ENCODE measurements at regions not wholly inside any gene's neighbourhood (a gene's known extent, or its start where the extent isn't known, plus 50 kb on each side); places are given as distances from the start of the nearest gene placed in this dataset.
"Not testable (repeated sequence)": the region's sequence is repeated elsewhere in the genome, so short reads cannot be mapped to it uniquely, and the experiment has no call there.

GRCh38 chr7:17044861-17045260, 163.1 kb upstream of the AGR3 start:
- H3K36me3 ChIP-seq (ENCODE audit: low read length) = no peaks in the 10 kb centered on the region
- H3K4me3 ChIP-seq (ENCODE audit: insufficient read depth, low read length, poor library complexity, severe bottlenecking) = no peak overlapping the region
- peaks cover 5% of the 10 kb centered on the region; the same call in 1 of the 2 replicates for H4K20me1 ChIP-seq (ENCODE audit: low read depth, low read length)
- H3F3A ChIP-seq (ENCODE audit: insufficient read depth) = no peaks in the 10 kb centered on the region
- H3K27me3 ChIP-seq (ENCODE audit: low read length) = no peaks in the 10 kb centered on the region
- TF ChIP-seq EZH2phosphoT487 (conservative IDR thresholded peaks at IDR 0.05; ENCODE audit: low read length) = no peak
- no peak for TF ChIP-seq CTCF (IDR thresholded peaks at IDR 0.05; ENCODE audit: insufficient read depth, low read length, poor library complexity, severe bottlenecking)
- H2AFZ ChIP-seq (ENCODE audit: low read depth, low read length, severe bottlenecking) = no peak overlapping the region
- H3K9me2 ChIP-seq (replicated peaks; ENCODE audit: insufficient read depth, low read length) = no peaks in the 10 kb centered on the region
- H3K79me2 ChIP-seq (ENCODE audit: insufficient read depth, low read length) = no peaks in the 10 kb centered on the region
- H3K9me3 ChIP-seq (ENCODE audit: insufficient read depth, low read length) = no peaks in the 10 kb centered on the region
- no peak overlapping the region for H3K27ac ChIP-seq (ENCODE audit: low read depth, low read length)
- H3K9ac ChIP-seq (ENCODE audit: low read length) = no peak overlapping the region
- H3K4me2 ChIP-seq (ENCODE audit: low read depth, low read length, poor library complexity, severe bottlenecking) = no peak overlapping the region

DNA sequence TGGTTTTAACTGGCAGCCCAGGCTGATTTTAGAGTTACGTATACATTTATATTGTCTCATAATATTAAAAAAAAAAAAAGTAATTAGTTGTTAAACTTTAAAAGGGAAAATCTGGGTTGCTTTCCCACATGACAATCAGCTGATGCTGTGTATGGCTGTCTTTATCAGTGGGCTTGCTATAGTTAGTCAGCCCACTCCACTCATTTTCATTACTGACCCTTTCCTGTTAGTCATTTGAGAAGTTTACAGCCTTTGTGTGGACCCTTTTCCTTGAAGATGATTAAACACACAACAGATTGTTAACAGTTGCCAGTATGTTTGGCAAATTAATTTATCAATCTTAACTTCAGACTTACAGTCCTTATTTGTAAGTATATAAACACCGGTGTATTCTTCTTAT, 164.5 kb upstream of the AGR3 start:
- Histone ChIP-seq H3K4me3 (ENCODE audit: insufficient read depth, low read length, poor library complexity, severe bottlenecking) (no peak overlapping the region), H4K20me1 (ENCODE audit: low read depth, low read length) (peaks cover 5% of the 10 kb centered on the region; the same call in 1 of the 2 replicates), H3K9ac (ENCODE audit: low read length) (no peak overlapping the region), H2AFZ (ENCODE audit: low read depth, low read length, severe bottlenecking) (no peak overlapping the region), H3K27ac (ENCODE audit: low read depth, low read length) (no peak overlapping the region), H3K27me3 (ENCODE audit: low read length) (no peaks in the 10 kb centered on the region), H3K79me2 (ENCODE audit: insufficient read depth, low read length) (no peaks in the 10 kb centered on the region), H3K9me2 (replicated peaks; ENCODE audit: insufficient read depth, low read length) (no peaks in the 10 kb centered on the region), H3K9me3 (ENCODE audit: insufficient read depth, low read length) (no peaks in the 10 kb centered on the region), H3K4me2 (ENCODE audit: low read depth, low read length, poor library complexity, severe bottlenecking) (no peak overlapping the region), H3K36me3 (ENCODE audit: low read length) (no peaks in the 10 kb centered on the region), H3F3A (ENCODE audit: insufficient read depth) (no peaks in the 10 kb centered on the region)
- TF ChIP-seq EZH2phosphoT487 (conservative IDR thresholded peaks at IDR 0.05; ENCODE audit: low read length) = no peak
- no peak for TF ChIP-seq CTCF (IDR thresholded peaks at IDR 0.05; ENCODE audit: insufficient read depth, low read length, poor library complexity, severe bottlenecking)

- H3K36me3 ChIP-seq (ENCODE audit: low read length) = no peaks in the 10 kb centered on the region
- H3K27ac ChIP-seq (ENCODE audit: low read depth, low read length) = no peak overlapping the region
- no peaks in the 10 kb centered on the region for H3K9me2 ChIP-seq (replicated peaks; ENCODE audit: insufficient read depth, low read length)
- H2AFZ ChIP-seq (ENCODE audit: low read depth, low read length, severe bottlenecking) = no peak overlapping the region
- no peaks in the 10 kb centered on the region for H3K9me3 ChIP-seq (ENCODE audit: insufficient read depth, low read length)
- H3K4me2 ChIP-seq (ENCODE audit: low read depth, low read length, poor library complexity, severe bottlenecking) = no peak overlapping the region
- no peaks in the 10 kb centered on the region for H3K79me2 ChIP-seq (ENCODE audit: insufficient read depth, low read length)
- H3F3A ChIP-seq (ENCODE audit: insufficient read depth) = no peaks in the 10 kb centered on the region
- H3K4me3 ChIP-seq (ENCODE audit: insufficient read depth, low read length, poor library complexity, severe bottlenecking) = no peak overlapping the region
- H3K27me3 ChIP-seq (ENCODE audit: low read length) = no peaks in the 10 kb centered on the region
- TF ChIP-seq CTCF (IDR thresholded peaks at IDR 0.05; ENCODE audit: insufficient read depth, low read length, poor library complexity, severe bottlenecking) = no peak
- no peak for TF ChIP-seq EZH2phosphoT487 (conservative IDR thresholded peaks at IDR 0.05; ENCODE audit: low read length)
- H4K20me1 ChIP-seq (ENCODE audit: low read depth, low read length) = peaks cover 5% of the 10 kb centered on the region; the same call in 1 of the 2 replicates
- no peak overlapping the region for H3K9ac ChIP-seq (ENCODE audit: low read length)
These were observed 164.9 kb upstream of the AGR3 start for GRCh38 chr7:17046666-17047065.

DNA sequence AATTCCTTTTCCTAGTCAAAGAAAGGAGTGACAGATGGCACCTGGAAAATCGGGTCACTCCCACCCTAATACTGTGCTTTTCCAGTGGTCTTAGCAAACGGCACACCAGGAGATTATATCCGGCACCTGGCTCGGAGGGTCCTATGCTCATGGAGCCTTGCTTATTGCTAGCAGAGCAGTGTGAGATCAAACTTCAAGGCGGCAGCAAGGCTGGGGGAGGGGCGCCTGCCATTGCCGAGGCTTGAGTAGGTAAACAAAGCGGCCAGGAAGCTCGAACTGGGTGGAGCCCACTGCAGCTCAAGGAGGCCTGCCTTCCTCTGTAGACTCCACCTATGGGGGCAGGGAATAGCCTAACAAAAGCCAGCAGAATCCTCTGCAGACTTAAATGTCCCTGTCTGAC, 171.4 kb upstream of the AGR3 start:
- H3K9ac ChIP-seq (ENCODE audit: low read length); H3F3A ChIP-seq (ENCODE audit: insufficient read depth); H3K36me3 ChIP-seq (ENCODE audit: low read length); H3K79me2 ChIP-seq (ENCODE audit: insufficient read depth, low read length); H3K4me3 ChIP-seq (ENCODE audit: insufficient read depth, low read length, poor library complexity, severe bottlenecking); H4K20me1 ChIP-seq (ENCODE audit: low read depth, low read length); H3K4me2 ChIP-seq (ENCODE audit: low read depth, low read length, poor library complexity, severe bottlenecking); H2AFZ ChIP-seq (ENCODE audit: low read depth, low read length, severe bottlenecking); H3K9me2 ChIP-seq (replicated peaks; ENCODE audit: insufficient read depth, low read length); H3K27me3 ChIP-seq (ENCODE audit: low read length); H3K27ac ChIP-seq (ENCODE audit: low read depth, low read length); H3K9me3 ChIP-seq (ENCODE audit: insufficient read depth, low read length): not testable (repeated sequence)
